Stimulated activated CD8-positive, alpha-beta memory T cell treated with anti-CD3 and anti-CD28 coated beads, Interleukin-12 subunit alpha, Interleukin-12 subunit beta, amount 100 ng/mL, for 24 hours (primary cell): ENCODE measurements at regions not wholly inside any gene's neighbourhood (a gene's known extent, or its start where the extent isn't known, plus 50 kb on each side); places are given as distances from the start of the nearest gene placed in this dataset.
"Not testable (repeated sequence)": the region's sequence is repeated elsewhere in the genome, so short reads cannot be mapped to it uniquely, and the experiment has no call there.

Source experiments
- DNase-seq: peaks from one replicate; pipeline ENCODE4 v3.0.0-alpha.2; 2020; ENCODE audit errors: extremely low read depth

DNA sequence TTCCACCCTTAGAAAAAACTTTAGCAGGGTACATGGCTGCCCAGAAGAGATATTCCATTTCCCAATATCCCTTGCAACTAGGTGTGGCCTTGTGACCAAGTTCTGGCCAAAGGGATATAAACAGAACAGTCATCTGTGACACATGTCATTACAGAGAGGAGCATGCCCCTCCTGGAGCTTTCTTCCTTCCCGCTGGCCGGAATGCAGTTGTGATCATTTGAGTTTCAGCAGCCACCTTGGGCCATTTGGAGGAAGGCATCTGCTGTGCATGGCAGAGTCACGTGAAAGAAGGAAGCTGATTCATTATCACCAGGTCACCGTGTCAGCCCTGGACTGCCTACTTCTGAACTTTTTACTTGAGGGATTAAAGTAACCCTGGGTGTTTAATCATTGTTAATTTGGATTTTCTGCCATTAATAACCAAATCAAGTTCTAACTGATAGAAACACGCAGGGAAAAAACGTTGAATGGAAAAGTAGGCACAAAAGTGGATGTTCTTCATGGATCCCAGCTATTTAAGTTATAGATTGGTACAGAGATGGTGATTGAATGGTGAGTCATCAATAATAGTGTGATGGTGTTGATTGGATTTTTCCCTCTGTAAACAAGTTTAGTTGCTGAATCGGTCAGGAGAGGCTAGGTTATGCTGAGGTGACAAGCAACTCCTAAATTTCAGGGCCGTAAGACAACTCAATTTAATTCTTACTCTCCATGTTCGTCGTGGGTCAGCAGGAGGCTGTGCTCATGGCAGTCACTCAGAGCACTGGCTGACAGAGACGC lies 80.7 kb upstream of the CCDC167 start:
- no peak for DNase-seq

DNA sequence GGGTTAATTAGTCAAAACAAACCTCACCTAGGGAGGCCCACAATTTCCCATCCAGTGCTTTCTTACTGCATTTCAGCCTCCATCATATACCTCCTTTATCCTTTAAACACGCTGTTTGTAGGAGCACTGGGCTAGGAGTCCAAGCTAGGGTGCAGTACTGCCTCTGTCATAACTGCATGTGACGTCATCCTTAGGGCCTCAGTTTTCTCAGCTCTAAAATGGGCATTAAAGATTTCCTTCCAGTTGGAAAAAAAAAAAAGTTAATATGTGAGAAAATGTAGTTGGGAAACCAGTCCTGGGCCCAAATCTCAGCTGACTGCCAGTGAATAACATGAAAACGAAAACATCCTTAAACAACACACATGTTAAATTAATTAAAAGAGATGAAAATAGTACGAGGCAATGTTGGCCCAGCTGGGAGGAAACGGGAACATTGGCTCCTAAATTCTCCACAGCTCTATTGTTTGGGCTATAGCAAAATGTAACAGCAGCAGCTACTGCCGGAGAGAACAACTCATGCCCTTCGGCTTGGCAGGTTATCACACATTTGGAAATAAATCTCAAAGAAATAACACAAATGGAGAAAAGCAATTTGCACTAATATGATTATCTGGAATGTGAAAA lies 79.9 kb upstream of the CCDC167 start:
- no peak for DNase-seq

DNA sequence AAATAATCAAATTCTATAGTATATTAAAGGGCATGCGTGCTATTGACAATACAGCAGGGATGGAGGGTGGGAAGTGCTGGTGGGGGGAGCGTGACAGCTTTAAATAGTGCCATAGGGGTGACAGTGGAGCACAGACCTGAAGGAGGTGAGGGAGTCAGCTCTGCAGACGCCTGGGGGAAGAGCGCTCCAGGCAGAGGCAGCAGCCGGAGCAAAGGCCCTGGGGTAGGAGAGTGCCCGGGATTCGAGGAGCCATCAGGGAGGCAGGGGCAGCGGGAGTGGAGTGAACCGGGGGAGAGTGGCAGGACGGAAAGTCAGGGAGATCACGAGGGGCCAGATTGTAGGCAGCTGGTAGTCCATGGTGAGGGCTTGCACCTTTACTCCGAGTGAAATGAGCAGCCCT lies 78.4 kb upstream of the CCDC167 start:
- DNase-seq, result no peak

DNA sequence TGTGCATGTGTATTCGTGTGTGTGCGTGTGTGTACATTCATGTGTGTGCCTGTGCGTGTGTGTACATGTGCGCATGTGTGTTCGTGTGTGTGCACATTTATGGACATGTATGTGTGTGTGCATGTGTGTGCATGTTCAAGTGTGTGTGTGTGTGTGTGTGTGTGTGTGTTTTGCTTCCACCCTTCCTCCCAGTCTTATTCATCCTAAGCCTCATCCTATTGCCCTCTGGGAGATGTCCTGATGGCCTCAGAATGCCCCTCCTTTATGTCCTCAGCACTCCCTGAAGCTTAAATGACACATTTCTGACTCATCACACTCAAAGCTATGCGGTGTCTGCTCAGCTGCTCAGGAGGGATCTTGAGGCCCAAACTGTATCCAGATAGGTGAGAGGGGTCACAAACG lies 76.6 kb upstream of the CCDC167 start:
- no peak for DNase-seq

GRCh38 chr6:37575221-37575620 lies 75.5 kb upstream of the CCDC167 start:
- DNase-seq, result no peak

DNA sequence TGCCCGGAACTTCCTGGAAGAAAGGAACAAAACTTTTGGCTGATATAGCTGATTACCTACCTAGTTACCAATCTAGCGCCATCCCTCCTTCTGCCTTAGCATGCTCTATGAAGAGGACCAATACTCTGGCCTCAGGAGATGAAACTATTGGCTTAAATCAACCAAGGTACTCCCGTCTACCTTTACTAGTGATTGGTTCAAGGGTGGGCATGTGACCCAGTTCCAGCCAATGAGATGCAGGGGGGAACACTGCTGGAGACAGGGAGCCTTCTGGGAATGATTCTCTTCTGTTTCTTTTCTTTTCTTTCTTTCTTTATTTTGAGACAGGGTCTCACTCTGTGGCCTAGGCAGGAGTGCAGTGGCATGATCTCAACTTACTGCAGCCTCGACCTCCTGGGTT lies 72.6 kb upstream of the CCDC167 start:
- no peak for DNase-seq

- no peak for DNase-seq
Measured at GRCh38 chr6:37570482-37571133, 70.9 kb upstream of the CCDC167 start.

- DNase-seq, result no peak
Measured at GRCh38 chr6:37569743-37570481, 70.2 kb upstream of the CCDC167 start.

- no peak for DNase-seq
Measured at GRCh38 chr6:37569317-37569716, 69.6 kb upstream of the CCDC167 start.

DNA sequence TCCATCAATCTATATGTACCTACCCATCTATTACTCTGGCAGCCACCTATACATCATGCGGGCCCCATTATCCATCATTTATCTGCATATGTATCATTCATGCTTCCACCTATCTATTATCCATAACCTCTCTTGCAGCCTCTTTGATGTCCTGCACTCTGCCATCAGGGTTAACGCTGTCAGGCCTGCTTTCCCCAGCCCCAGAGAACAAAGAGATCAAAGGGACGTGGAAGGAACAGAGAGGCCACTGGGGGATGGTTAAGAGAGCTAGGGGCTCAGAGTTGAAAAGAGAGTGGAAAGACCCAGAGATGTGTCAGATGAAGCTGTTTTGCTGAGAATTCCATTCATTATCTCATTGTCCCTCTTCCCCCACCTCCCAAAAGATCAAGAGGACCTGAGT lies 67.3 kb upstream of the CCDC167 start:
- DNase-seq, result no peak

GRCh38 chr6:37566111-37566949 lies 66.6 kb upstream of the CCDC167 start:
- DNase-seq, result peak; percentile 41

DNA sequence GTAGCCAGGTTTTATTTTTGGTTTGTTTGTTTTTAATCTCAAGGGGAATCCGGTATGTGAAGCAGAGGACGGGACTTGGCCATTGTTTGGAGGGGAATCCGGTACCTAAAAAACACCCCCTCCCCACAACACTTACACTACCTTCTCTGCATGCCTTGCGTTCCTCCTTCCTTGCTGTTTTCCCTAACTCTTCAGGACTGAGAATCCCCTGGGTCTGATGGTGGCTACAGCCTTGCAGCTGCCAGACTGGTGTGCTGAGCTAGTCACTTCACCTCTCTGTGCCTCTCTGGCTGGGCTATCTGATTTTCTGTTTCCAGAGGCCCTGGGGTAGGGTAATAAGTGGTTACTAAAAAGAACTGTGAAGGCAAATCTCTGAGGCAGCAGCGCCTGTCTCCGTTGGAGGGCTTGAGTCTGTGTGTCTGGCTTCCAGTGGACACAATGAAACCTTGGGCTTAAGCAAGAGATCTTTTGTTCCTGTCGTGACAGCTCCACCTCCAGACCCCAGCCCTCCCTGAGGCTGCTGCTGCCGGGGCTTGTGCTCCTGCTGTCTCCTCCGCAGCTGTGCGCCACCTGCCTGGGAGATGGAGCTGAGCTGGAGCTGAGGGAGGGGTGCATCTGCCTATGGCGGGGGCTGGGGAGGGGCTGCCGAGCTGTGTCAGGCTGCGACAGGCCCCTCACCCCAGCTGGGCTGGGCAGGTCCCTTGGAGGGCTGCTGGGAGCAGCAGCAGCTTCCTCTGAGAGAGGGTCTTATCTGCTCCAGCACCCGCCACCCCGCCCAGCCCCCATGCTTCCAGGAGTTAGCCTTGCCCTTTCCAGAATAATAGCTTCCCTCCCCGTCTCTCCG lies 65.8 kb upstream of the CCDC167 start:
- no peak for DNase-seq

GRCh38 chr6:37562926-37563288 lies 63.2 kb upstream of the CCDC167 start:
- not testable (repeated sequence) for DNase-seq

DNA sequence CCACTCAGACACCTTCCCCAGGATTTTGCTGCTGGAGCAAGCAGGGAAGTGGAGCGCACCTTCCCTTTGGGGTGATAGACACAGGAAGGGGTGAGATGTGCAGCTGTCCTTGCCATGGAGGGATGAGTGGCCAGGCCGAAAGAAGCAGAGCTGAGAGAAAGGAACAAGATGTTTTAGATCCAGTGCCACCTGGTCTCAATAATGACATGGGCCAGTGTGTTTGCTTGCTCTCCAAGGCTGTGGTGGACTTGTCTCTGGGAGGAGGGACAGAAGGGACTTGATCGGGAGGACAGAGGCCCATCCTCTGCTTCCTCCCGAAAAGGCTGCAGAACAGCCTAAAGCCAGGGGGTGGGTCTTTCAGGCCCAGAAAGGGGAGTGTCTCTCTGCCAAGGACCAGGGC lies 61.7 kb upstream of the CCDC167 start:
- DNase-seq, result no peak

GRCh38 chr6:37560737-37561103 lies 61.0 kb upstream of the CCDC167 start:
- DNase-seq, result no peak

DNA sequence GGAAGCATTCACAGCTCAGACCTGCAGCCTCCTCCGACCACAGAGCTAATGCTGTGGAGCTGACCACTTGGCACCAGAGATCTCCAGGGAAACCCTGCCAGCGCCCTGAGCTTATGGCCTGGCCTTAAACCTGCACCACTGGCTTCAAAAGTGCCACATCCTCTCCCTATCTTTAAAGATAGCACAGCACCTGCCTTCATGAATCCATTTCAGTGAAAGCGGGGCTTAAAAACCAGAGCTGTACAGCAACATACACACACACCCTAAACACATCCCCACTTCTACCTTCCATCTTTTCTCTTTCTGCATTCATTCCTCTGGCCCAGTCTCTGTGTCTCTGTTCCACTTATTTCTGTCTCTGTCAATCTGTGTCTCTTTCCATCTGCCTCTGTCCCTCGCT lies 59.8 kb upstream of the CCDC167 start:
- DNase-seq, result no peak

DNA sequence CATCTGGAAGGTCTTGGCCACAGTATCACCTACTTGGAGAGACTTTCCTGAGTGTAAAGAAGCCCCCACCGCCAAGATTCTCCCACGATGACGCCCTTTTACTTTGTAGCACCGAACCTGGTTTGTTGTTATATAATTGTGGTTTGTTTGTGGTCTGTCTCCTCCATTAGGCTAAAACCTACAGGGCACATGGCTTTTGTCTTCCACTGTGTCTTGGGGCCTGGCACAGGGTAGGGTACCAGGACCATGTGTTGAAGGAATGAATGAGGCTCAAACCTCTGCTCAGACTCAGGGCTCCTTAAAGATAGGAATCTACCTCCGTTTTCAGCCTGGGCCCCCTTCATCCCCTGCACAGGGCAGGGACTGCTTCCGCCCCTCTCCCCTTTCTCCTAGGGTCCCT lies 59.4 kb upstream of the CCDC167 start:
- no peak for DNase-seq

- no peak for DNase-seq
Measured at GRCh38 chr6:37558646-37559045, 59.0 kb upstream of the CCDC167 start.

- no peak for DNase-seq
Measured at GRCh38 chr6:37558168-37558567, 58.5 kb upstream of the CCDC167 start.

- no peak for DNase-seq
Measured at GRCh38 chr6:37557645-37558114, 58.0 kb upstream of the CCDC167 start.
